ENCODE measurements at regions not wholly inside any gene's neighbourhood (a gene's known extent, or its start where the extent isn't known, plus 50 kb on each side); places are given as distances from the start of the nearest gene placed in this dataset.
A peak's percentile ranks its signal among the peaks of the same experiment; 100 is the strongest.

DNA sequence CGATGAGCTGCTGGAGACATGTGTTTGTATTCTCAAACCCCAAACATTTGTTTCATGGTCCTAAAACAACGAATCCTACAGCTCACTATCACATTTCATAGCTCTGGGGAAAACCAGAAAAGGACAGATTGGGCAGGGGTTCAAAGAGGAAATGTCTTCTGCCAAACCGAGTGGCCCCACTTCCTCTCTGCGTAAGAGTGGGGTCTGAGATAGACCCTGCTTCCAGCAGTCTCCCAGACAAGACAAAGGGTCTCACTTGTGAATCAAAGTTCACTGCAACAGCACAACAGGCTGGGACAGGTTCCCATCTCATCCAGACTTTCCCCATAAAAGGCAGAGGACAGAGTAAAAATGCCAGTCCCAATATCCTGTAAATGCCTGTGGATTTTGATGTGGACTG, 276.2 kb upstream of the SLC24A2 start:
- peaks cover 10% of the 10 kb centered on the region for H3K9me3 Mint-ChIP-seq
- intact Hi-C loops (cut with micrococcal nuclease), result no loop called here
- peaks cover 10% of the 10 kb centered on the region for H3K4me1 Mint-ChIP-seq
- no peak overlapping the region for H3K27ac Mint-ChIP-seq
- peaks cover 4% of the 10 kb centered on the region for H3K27me3 Mint-ChIP-seq
- DNase-seq, result no peak
- no peaks in the 10 kb centered on the region for H3K36me3 Mint-ChIP-seq (ENCODE audit: low read depth)
- no peak overlapping the region for H3K4me3 Mint-ChIP-seq

- no peaks in the 10 kb centered on the region for H3K4me1 Mint-ChIP-seq
- DNase-seq, result no peak
- no peak overlapping the region for H3K4me3 Mint-ChIP-seq
- H3K27ac Mint-ChIP-seq, result no peak overlapping the region
- intact Hi-C loops (cut with micrococcal nuclease), result no loop called here
- no peaks in the 10 kb centered on the region for H3K36me3 Mint-ChIP-seq (ENCODE audit: low read depth)
- H3K9me3 Mint-ChIP-seq, result peaks cover 18% of the 10 kb centered on the region
- H3K27me3 Mint-ChIP-seq, result peaks cover 7% of the 10 kb centered on the region
These were observed 265.9 kb upstream of the SLC24A2 start for GRCh38 chr9:20054734-20055133.

DNA sequence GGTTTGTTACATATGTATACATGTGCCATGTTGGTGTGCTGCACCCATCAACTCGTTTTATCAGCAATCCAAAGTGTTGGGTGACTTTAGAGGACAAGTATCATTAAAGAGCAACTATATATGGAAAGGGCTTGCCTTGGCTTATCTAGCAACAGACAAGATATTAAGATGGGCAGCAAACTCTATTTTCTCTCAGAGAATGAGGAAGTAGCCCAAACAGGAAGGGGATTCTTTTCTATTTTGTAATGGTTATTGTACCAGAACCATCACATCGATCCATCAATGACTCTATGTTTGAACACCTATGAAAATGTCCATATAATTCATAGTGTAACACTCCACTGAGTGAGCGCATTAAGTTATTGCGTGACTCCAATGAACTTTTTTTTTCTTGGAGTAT, 260.1 kb upstream of the SLC24A2 start:
- intact Hi-C loops (cut with micrococcal nuclease), result no loop called here
- H3K4me1 Mint-ChIP-seq, result peaks cover 12% of the 10 kb centered on the region
- DNase-seq, result no peak
- no peak overlapping the region for H3K27ac Mint-ChIP-seq
- no peaks in the 10 kb centered on the region for H3K27me3 Mint-ChIP-seq
- peaks cover 16% of the 10 kb centered on the region for H3K9me3 Mint-ChIP-seq
- no peaks in the 10 kb centered on the region for H3K36me3 Mint-ChIP-seq (ENCODE audit: low read depth)
- H3K4me3 Mint-ChIP-seq, result no peak overlapping the region

GRCh38 chr9:20048437-20048836, 259.6 kb upstream of the SLC24A2 start:
- no peak overlapping the region for H3K4me3 Mint-ChIP-seq
- H3K4me1 Mint-ChIP-seq, result peaks cover 17% of the 10 kb centered on the region
- H3K9me3 Mint-ChIP-seq, result peaks cover 16% of the 10 kb centered on the region
- intact Hi-C loops (cut with micrococcal nuclease), result no loop called here
- H3K27ac Mint-ChIP-seq, result no peak overlapping the region
- no peaks in the 10 kb centered on the region for H3K36me3 Mint-ChIP-seq (ENCODE audit: low read depth)
- H3K27me3 Mint-ChIP-seq, result no peaks in the 10 kb centered on the region
- DNase-seq, result no peak

GRCh38 chr9:20044686-20045085, 255.8 kb upstream of the SLC24A2 start:
- peaks cover 32% of the 10 kb centered on the region for H3K4me1 Mint-ChIP-seq
- peak overlapping the region; percentile 8 for H3K4me3 Mint-ChIP-seq
- peaks cover 4% of the 10 kb centered on the region for H3K9me3 Mint-ChIP-seq
- no peak for DNase-seq
- no peak overlapping the region for H3K27ac Mint-ChIP-seq
- H3K27me3 Mint-ChIP-seq, result no peaks in the 10 kb centered on the region
- no peaks in the 10 kb centered on the region for H3K36me3 Mint-ChIP-seq (ENCODE audit: low read depth)
- intact Hi-C loops (cut with micrococcal nuclease), result loop anchor here (5.0 kb wide), 2 partner anchors 313 to 578 kb away; partner anchors contain the start of gene MLLT3

DNA sequence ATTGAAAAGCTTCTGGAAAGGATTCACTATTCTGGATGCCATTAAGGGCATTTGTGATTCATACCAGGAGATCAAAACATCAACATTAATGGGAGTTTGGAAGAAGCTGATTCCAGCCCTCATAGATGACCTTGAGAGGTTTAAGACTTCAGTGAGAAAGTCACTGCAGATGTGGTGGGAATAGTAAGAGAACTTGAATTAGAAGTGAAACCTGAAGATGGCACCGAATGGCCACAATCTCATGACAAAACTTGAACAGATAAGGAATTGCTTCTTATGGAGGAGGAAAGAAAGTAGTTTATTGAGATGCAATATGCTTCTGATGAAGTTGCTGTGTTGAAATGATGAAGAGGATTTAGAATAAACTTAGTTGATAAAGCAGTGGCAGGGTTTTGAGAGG, 254.6 kb upstream of the SLC24A2 start:
- no peaks in the 10 kb centered on the region for H3K36me3 Mint-ChIP-seq (ENCODE audit: low read depth)
- peak overlapping the region; percentile 65 for H3K27ac Mint-ChIP-seq
- H3K4me1 Mint-ChIP-seq, result peaks cover 35% of the 10 kb centered on the region
- intact Hi-C loops (cut with micrococcal nuclease), result loop anchor here (1.0 to 5.0 kb wide), 5 partner anchors 44 to 579 kb away; partner anchors contain the start of gene MLLT3
- H3K4me3 Mint-ChIP-seq, result peak overlapping the region; percentile 61
- H3K9me3 Mint-ChIP-seq, result peaks cover 4% of the 10 kb centered on the region
- no peaks in the 10 kb centered on the region for H3K27me3 Mint-ChIP-seq
- peak; percentile 72 for DNase-seq

DNA sequence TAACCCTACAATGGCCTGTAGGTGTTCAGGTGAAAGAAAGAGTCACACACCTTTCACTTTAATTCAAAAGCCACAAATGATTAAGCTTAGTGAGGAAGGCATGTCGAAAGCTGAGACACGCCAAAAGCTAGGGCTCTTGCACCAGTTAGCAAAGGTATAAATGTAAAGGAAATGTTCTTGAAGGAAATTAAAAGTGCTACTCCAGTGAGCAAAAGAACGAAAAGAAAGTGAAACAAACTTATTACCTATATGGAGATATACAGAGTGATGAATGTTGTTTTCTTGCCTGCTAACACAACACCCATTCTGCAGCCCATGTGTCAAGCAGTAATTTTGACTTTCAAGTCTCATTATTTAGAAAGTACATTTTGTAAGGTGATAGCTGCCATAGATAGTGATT, 254.2 kb upstream of the SLC24A2 start:
- Mint-ChIP-seq H3K27me3 (no peaks in the 10 kb centered on the region), H3K27ac (peak overlapping the region; percentile 65), H3K4me1 (peaks cover 35% of the 10 kb centered on the region), H3K9me3 (peaks cover 4% of the 10 kb centered on the region), H3K4me3 (peak overlapping the region; percentile 61), H3K36me3 (ENCODE audit: low read depth) (no peaks in the 10 kb centered on the region)
- intact Hi-C loops (cut with micrococcal nuclease), result loop anchor here (1.0 to 5.0 kb wide), 5 partner anchors 44 to 579 kb away; partner anchors contain the start of gene MLLT3
- DNase-seq, result peak; percentile 68

DNA sequence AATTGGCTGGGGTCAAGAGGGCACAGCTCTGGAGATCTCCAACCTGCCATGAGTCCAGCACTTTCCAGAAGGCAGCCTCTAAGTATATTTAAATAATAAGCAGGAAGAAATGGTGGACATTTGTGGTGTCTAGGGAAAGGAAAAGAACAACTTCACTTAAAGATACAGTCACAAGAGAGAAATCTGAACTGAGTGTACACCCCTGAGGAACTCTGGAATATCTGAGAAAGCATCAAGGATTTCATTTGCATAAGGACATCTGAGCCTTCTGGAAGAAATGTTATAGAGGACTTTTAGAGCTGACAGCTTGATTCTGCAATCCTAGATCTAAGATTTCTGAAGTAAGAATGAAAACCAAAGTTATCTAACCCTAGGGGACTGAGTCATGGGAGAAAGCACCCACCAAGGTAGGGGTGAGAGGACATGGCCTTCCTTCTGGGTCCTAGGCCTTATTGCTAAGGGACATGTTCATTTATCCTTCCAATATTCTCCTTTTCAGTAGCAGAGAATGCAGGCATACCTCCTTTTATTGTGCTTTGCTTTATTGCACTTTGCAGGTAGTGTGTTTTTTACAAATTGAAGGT, 253.4 kb upstream of the SLC24A2 start:
- Mint-ChIP-seq H3K36me3 (ENCODE audit: low read depth) (no peaks in the 10 kb centered on the region), H3K4me3 (no peak overlapping the region)
- intact Hi-C loops (cut with micrococcal nuclease), result loop anchor here (2.0 to 5.0 kb wide), 3 partner anchors 201 to 580 kb away; partner anchors contain the start of gene MLLT3

GRCh38 chr9:20041697-20042081, 252.9 kb upstream of the SLC24A2 start:
- intact Hi-C loops (cut with micrococcal nuclease), result loop anchor here (2.0 to 5.0 kb wide), 3 partner anchors 201 to 581 kb away; partner anchors contain the start of gene MLLT3
- H3K4me1 Mint-ChIP-seq, result peaks cover 34% of the 10 kb centered on the region

More for the DNA sequence above, 253.4 kb upstream of the SLC24A2 start:
- Mint-ChIP-seq H3K9me3 (no peaks in the 10 kb centered on the region), H3K27me3 (no peaks in the 10 kb centered on the region), H3K27ac (peak overlapping the region; percentile 34), H3K4me1 (peaks cover 35% of the 10 kb centered on the region)
- no peak for DNase-seq

DNA sequence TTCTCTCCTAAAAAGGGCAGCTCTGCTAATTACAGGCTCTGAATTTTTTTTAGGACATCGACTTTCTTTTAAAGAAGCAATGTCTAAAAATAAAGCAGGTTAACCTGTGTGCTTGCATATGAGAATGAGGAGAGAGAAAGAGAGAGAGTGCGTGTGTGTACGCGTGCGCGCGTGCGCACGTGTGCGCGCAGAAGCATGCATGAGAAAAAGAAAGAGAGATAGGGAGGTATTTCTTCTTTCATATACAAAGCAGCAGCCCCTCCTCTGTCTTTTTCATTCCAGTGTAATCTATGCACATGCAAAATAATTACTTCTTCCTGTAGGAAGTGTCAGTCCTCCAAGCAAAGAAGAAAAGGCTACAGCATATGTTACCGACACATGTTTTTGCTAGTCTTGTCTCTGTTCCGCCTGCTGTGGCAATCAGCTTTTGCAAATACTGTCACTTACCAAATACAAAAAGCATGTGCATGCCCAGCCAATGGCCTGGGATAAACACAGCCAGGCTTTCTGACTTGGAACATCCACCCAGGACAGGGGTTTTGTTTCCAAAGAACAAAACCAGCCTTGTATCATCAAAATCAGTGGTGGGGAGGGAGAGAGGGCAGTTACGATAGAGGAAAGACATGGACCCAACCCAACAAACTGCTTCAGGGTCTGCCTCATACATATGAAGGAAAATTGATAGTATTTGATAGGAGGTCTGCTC, 252.3 kb upstream of the SLC24A2 start:
- H3K9me3 Mint-ChIP-seq, result no peaks in the 10 kb centered on the region
- no peak overlapping the region for H3K27ac Mint-ChIP-seq
- no peaks in the 10 kb centered on the region for H3K27me3 Mint-ChIP-seq
- no peak overlapping the region for H3K4me3 Mint-ChIP-seq
- no peaks in the 10 kb centered on the region for H3K36me3 Mint-ChIP-seq (ENCODE audit: low read depth)
- intact Hi-C loops (cut with micrococcal nuclease), result loop anchor here (5.0 kb wide), 2 partner anchors 316 to 581 kb away; partner anchors contain the start of gene MLLT3
- DNase-seq, result no peak
- H3K4me1 Mint-ChIP-seq, result peaks cover 29% of the 10 kb centered on the region

More at GRCh38 chr9:20041697-20042081, 252.9 kb upstream of the SLC24A2 start:
- H3K4me3 Mint-ChIP-seq, result no peak overlapping the region
- H3K27me3 Mint-ChIP-seq, result no peaks in the 10 kb centered on the region
- H3K36me3 Mint-ChIP-seq (ENCODE audit: low read depth), result no peaks in the 10 kb centered on the region
- DNase-seq, result no peak
- H3K27ac Mint-ChIP-seq, result no peak overlapping the region
- no peaks in the 10 kb centered on the region for H3K9me3 Mint-ChIP-seq

DNA sequence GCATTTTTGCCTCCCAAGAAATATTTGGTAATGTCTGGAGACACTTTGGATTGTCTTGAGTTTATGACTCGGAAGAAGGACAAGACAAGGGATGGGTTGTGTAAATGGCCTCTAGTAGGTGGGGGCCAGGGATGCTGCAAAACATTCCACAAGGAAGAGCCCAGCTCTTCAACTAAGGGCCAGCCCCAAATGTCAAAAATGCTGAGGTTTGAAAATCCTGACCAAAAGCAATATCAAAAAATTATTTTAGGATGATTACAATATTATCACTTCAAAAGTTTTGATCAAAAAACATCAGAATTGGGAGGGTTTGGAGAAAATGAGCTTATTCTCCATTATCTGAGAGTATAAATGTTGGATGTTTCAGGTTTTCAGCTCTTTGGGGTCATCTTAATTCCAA, 248.9 kb upstream of the SLC24A2 start:
- H3K4me1 Mint-ChIP-seq, result peaks cover 15% of the 10 kb centered on the region
- no peak for DNase-seq
- H3K9me3 Mint-ChIP-seq, result no peaks in the 10 kb centered on the region
- no peaks in the 10 kb centered on the region for H3K36me3 Mint-ChIP-seq (ENCODE audit: low read depth)
- H3K27me3 Mint-ChIP-seq, result no peaks in the 10 kb centered on the region
- H3K4me3 Mint-ChIP-seq, result no peak overlapping the region
- H3K27ac Mint-ChIP-seq, result no peak overlapping the region
- intact Hi-C loops (cut with micrococcal nuclease), result no loop called here

- Mint-ChIP-seq H3K36me3 (ENCODE audit: low read depth) (no peaks in the 10 kb centered on the region), H3K4me3 (no peak overlapping the region)
- intact Hi-C loops (cut with micrococcal nuclease), result no loop called here
These were observed 244.7 kb upstream of the SLC24A2 start for GRCh38 chr9:20033511-20033910.

GRCh38 chr9:20032413-20033006, 243.7 kb upstream of the SLC24A2 start:
- no peak overlapping the region for H3K27ac Mint-ChIP-seq
- H3K27me3 Mint-ChIP-seq, result peaks cover under 1% of the 10 kb centered on the region
- no peak overlapping the region for H3K4me3 Mint-ChIP-seq
- H3K9me3 Mint-ChIP-seq, result peaks cover under 1% of the 10 kb centered on the region
- H3K4me1 Mint-ChIP-seq, result peaks cover 4% of the 10 kb centered on the region
- no peak for DNase-seq
- intact Hi-C loops (cut with micrococcal nuclease), result no loop called here
- H3K36me3 Mint-ChIP-seq (ENCODE audit: low read depth), result no peaks in the 10 kb centered on the region

More at GRCh38 chr9:20033511-20033910, 244.7 kb upstream of the SLC24A2 start:
- Mint-ChIP-seq H3K9me3 (no peaks in the 10 kb centered on the region), H3K27ac (no peak overlapping the region), H3K4me1 (peaks cover 4% of the 10 kb centered on the region), H3K27me3 (no peaks in the 10 kb centered on the region)
- DNase-seq, result no peak

DNA sequence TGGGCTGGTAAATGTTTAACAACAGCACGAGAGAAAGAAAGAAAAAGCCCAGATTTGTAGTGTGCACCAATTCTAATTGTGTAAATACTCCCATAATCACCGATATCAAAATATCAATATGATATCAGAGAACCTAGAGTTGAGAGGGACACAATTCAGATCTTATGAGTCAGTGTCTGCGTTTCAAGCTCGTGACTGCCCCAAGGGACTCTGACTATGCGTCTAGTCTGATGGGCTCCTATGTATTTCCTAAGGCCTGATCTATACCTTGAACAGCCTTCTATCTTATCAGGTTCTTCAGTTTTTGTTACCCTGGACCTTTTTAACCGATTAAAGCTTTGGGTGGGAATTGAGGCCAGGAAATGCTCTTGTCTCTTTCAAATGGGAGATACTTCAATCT, 243.0 kb upstream of the SLC24A2 start:
- intact Hi-C loops (cut with micrococcal nuclease), result no loop called here
- peaks cover 4% of the 10 kb centered on the region for H3K4me1 Mint-ChIP-seq
- no peaks in the 10 kb centered on the region for H3K36me3 Mint-ChIP-seq (ENCODE audit: low read depth)
- H3K27ac Mint-ChIP-seq, result no peak overlapping the region
- DNase-seq, result no peak
- peaks cover 2% of the 10 kb centered on the region for H3K27me3 Mint-ChIP-seq
- H3K9me3 Mint-ChIP-seq, result peaks cover 3% of the 10 kb centered on the region
- H3K4me3 Mint-ChIP-seq, result no peak overlapping the region
